Psoas muscle (tissue), 7 donors: ENCODE measurements at regions not wholly inside any gene's neighbourhood (a gene's known extent, or its start where the extent isn't known, plus 50 kb on each side); places are given as distances from the start of the nearest gene placed in this dataset.

Experiments used
- ATAC-seq, 4 donors: fragments of 200-7000 bp; cut with Tn5 transposase; one replicate each; pipeline ENCODE4 v1.9.1; 2020; ENCODE audit warnings: moderate library complexity in 3 of 4, mild to moderate bottlenecking in 2 of 4
- DNase-seq, 2 donors: peaks; one replicate each; pipeline ENCODE4 v3.0.0-alpha.2; 2020
- H3K27ac ChIP-seq: fragments of 200-600 bp; one replicate; pipeline ENCODE4 v1.8.0; 2022
- H3K27me3 ChIP-seq, 3 donors: fragments of 200-600 bp in 1 of 3; one replicate each; pipeline versions ENCODE4 v1.6.1 to v1.8.0; 2013 to 2022; ENCODE audit warnings: low read length in 2 of 3, mild to moderate bottlenecking in 2 of 3, moderate library complexity in 1 of 3; ENCODE audit not compliant: insufficient read depth in 3 of 3
- H3K36me3 ChIP-seq, 2 donors: fragments of 200-600 bp in 1 of 2; one replicate each; pipeline versions ENCODE4 v1.6.1 to v1.8.0; 2013 to 2022; ENCODE audit warnings: low read depth in 1 of 2, mild to moderate bottlenecking in 1 of 2, moderate library complexity in 1 of 2; ENCODE audit not compliant: insufficient read depth in 1 of 2
- H3K4me1 ChIP-seq: fragments of 200-600 bp; one replicate; pipeline ENCODE4 v1.8.0; 2022
- H3K4me3 ChIP-seq: fragments of 200-600 bp; one replicate; pipeline ENCODE4 v1.8.0; 2022; ENCODE audit warnings: mild to moderate bottlenecking
- H3K9me3 ChIP-seq: fragments of 200-600 bp; one replicate; pipeline ENCODE4 v1.8.0; 2022
- CTCF ChIP-seq: fragments of 200-600 bp; IDR thresholded peaks from one replicate; pipeline ENCODE4 v1.8.0; 2022; ENCODE audit warnings: antibody characterized with exemption
- WGBS, 3 donors: extraction: QIAGEN DNeasy Blood & Tissue Kit; methylation state at CpG; one replicate each; pipeline versions ENCODE4 v1.1.6 to v1.1.7; 2013; 5-methylcytosine and 5-hydroxymethylcytosine counted together
- intact Hi-C, 2 donors: fragments of 100-400 bp; cut with DNase I; formaldehyde crosslinking; loops; one replicate each; pipeline versions ENCODE4 v1.11.0 to v1.14.2; 2022
- donor health status: healthy with polysubstance abuse.
- donor health status: DM: no; HTN: no; CAD: no; lungs with moderate emphysema.
- donor health status: Bipolar disorder and iron deficiency.
- donor health status: healthy.
- donor health status: DM: yes; HTN: yes; CAD: no.
- donor health status: DM: no; HTN: no; CAD: no.
- donor health status: DM: yes; HTN: yes; CAD: no.

DNA sequence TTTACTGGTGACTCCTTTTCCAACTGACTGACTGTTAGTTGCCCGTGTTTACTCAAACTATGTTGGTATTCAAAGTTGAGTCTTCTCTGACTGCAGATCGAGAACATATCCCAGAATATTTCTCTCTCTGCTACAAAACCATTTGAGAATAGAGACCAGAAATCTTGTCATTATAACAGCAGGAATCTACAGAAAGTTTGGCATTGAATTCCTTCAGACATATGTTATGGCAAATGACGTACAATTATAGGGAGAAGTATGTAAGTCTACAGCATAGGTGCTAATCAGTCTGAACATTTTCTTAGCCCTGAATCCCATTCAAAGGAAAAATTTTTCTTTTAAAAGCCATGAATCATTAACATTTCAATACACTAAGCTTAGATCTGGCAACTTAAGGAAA lies 239.8 kb upstream of the SOX9 start:
- DNase-seq (no peak), ATAC-seq (no peak)
- Histone ChIP-seq H3K36me3 (no peaks in the 10 kb centered on the region), H3K27ac (no peak overlapping the region), H3K9me3 (no peaks in the 10 kb centered on the region), H3K4me3 (no peak overlapping the region), H3K27me3 (no peaks in the 10 kb centered on the region), H3K4me1 (no peaks in the 10 kb centered on the region)
- TF ChIP-seq CTCF = no peak
- WGBS, 3 donors = 58 to 72% (median 59%) methylated on average over 3 of the region's 3 CpGs
- intact Hi-C loops = loop anchor here in 1 of 2 donors (10.0 kb wide), 1 partner anchor 184 kb away; no protein-coding TSS in a partner anchor

DNA sequence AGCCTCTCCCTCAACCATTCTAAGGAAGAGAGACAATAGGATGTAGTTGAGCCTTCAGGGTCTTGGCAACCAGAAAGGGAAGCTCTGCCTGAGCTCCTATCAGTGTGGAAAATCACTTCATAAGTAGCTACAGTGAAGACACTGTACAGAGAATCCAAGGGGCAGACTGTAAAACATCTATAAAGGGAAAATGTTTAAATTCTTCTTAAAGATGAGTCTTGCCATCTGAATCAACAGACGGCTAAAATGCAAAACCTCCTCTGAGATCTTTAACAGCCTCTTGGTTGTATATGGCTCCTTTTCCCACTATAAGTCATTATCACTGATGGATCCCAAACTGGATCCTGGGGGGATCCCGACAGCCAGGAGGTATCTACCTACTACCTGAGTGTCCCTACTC lies 239.2 kb upstream of the SOX9 start:
- ATAC-seq (no peak), DNase-seq (no peak)
- no peaks in the 10 kb centered on the region for H3K4me1 ChIP-seq
- WGBS, 3 donors = 80 to 97% (median 95%) methylated on average over 2 of the region's 2 CpGs
- no peak overlapping the region for H3K27ac ChIP-seq
- no peaks in the 10 kb centered on the region for H3K9me3 ChIP-seq
- no peaks in the 10 kb centered on the region for H3K36me3 ChIP-seq
- no peak for TF ChIP-seq CTCF
- intact Hi-C loops = loop anchor here in 1 of 2 donors (10.0 kb wide), 1 partner anchor 183 kb away; no protein-coding TSS in a partner anchor
- H3K4me3 ChIP-seq = no peak overlapping the region
- H3K27me3 ChIP-seq = no peaks in the 10 kb centered on the region

DNA sequence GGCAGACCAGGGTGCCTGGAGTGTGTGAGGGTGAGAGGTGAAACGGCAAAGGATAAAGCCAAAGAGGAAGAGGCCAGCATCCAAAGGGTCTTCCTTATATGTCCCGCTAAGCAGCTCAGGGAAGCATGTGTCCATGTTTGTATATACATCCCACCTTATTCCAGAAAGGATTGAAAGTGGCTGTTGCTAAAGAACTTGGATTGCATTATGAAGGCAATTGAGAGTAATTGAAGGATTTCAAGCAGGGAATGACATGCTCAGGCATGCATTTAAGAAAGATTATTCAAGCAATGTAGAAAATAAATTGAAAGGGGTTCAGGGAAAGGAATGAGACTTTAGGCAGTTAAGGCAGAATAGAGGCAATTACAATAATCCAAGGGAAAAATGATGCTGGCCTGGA lies 237.6 kb upstream of the SOX9 start:
- 80 to 90% (median 85%) methylated on average over 2 of the region's 2 CpGs for WGBS, 3 donors
- intact Hi-C loops = loop anchor here in 1 of 2 donors (10.0 kb wide), 1 partner anchor 182 kb away; no protein-coding TSS in a partner anchor
- TF ChIP-seq CTCF = no peak
- Histone ChIP-seq H3K27ac (no peak overlapping the region), H3K4me3 (no peak overlapping the region), H3K4me1 (no peaks in the 10 kb centered on the region), H3K27me3 (no peaks in the 10 kb centered on the region), H3K36me3 (no peaks in the 10 kb centered on the region), H3K9me3 (no peaks in the 10 kb centered on the region)
- DNase-seq (no peak), ATAC-seq (no peak)

GRCh38 chr17:71883845-71884244 lies 237.0 kb upstream of the SOX9 start:
- intact Hi-C loops = loop anchor here in 1 of 2 donors (10.0 kb wide), 1 partner anchor 181 kb away; no protein-coding TSS in a partner anchor
- Histone ChIP-seq H3K36me3 (no peaks in the 10 kb centered on the region), H3K4me1 (no peaks in the 10 kb centered on the region), H3K9me3 (no peaks in the 10 kb centered on the region), H3K27ac (no peak overlapping the region), H3K27me3 (no peaks in the 10 kb centered on the region), H3K4me3 (no peak overlapping the region)
- DNase-seq = no peak
- no peak for ATAC-seq
- TF ChIP-seq CTCF = no peak
- 82 to 89% (median 82%) methylated on average over 3 of the region's 3 CpGs for WGBS, 3 donors

DNA sequence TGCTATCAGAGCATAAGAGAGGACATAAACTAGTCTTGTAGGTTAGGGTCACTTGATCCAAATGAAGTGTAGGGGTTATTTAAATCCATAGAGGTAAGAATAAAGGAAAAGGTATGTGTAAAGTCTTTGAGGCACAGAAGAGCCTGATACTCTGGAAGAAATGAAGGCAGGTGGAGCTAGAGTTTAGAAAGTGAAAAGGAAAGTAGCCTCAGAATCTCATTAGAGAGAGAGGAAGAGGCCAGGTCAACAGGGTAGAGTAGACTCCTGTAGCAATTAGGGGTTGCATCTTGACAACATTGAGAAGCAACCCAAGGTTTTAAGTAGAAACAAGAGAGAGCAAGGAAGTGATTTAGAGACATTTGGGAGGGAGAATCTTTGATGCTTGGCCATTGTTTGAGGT lies 235.2 kb upstream of the SOX9 start:
- no peaks in the 10 kb centered on the region for H3K36me3 ChIP-seq
- no peaks in the 10 kb centered on the region for H3K4me1 ChIP-seq
- peak in 1 of 4 donors; percentile 43 for ATAC-seq
- no peaks in the 10 kb centered on the region for H3K27me3 ChIP-seq
- TF ChIP-seq CTCF = no peak
- intact Hi-C loops = loop anchor here in 1 of 2 donors (10.0 kb wide), 1 partner anchor 179 kb away; no protein-coding TSS in a partner anchor
- no peak overlapping the region for H3K4me3 ChIP-seq
- no peak overlapping the region for H3K27ac ChIP-seq
- DNase-seq = no peak
- no peaks in the 10 kb centered on the region for H3K9me3 ChIP-seq
